ENCODE measurements at regions not wholly inside any gene's neighbourhood (a gene's known extent, or its start where the extent isn't known, plus 50 kb on each side); places are given as distances from the start of the nearest gene placed in this dataset.

DNA sequence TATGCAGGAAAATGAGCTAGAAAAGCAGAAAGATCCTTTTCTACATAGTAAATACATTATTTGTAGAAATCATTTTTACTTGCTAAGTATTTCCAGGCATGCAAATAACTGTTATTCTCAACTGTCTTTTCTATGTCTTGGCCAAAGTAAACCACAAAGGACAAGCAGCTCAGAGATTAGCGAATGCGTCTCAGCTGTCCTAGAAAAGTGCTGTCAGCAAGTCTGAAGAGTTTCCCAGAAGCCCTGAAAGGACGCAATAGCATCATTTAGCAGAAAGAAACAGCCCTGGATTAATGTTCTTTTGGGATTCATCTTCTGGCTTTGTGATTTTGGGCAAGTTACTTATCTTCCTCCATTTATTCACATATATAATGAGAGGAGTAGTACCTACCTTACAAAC is 100.3 kb downstream of the ZIC1 start:
- Mint-ChIP-seq H3K27me3 (ENCODE audit: low read depth, unreplicated experiment) (no peaks in the 10 kb centered on the region), H3K27ac (ENCODE audit: unreplicated experiment) (no peak overlapping the region), H3K4me3 (ENCODE audit: unreplicated experiment) (no peak overlapping the region), H3K4me1 (ENCODE audit: low read depth, unreplicated experiment) (no peaks in the 10 kb centered on the region), H3K9me3 (ENCODE audit: unreplicated experiment) (no peaks in the 10 kb centered on the region), H3K36me3 (ENCODE audit: low read depth, unreplicated experiment) (no peaks in the 10 kb centered on the region)
- Histone ChIP-seq H3K27ac (ENCODE audit: low read depth, low read length) (no peak overlapping the region), H3K27me3 (ENCODE audit: insufficient read depth, low read length) (no peaks in the 10 kb centered on the region), H3K36me3 (ENCODE audit: insufficient read depth, low read length) (no peaks in the 10 kb centered on the region), H3K4me1 (ENCODE audit: insufficient read depth, low read length) (no peaks in the 10 kb centered on the region), H3K79me2 (ENCODE audit: insufficient read depth, low read length) (no peaks in the 10 kb centered on the region), H2AFZ (ENCODE audit: low read depth, low read length) (no peak overlapping the region), H3K9ac (ENCODE audit: low read length) (no peak overlapping the region), H3K4me3 (ENCODE audit: insufficient read depth, low read depth, low read length) (no peak overlapping the region), H3K4me2 (ENCODE audit: low read length) (no peak overlapping the region), H4K20me1 (ENCODE audit: insufficient read depth, low read length) (no peaks in the 10 kb centered on the region), H3K9me3 (ENCODE audit: insufficient read depth, low read depth, low read length) (no peaks in the 10 kb centered on the region)
- TF ChIP-seq EZH2 (IDR thresholded peaks at IDR 0.05; ENCODE audit: insufficient read depth, low read length), result no peak
- TF ChIP-seq, protein P1, sequence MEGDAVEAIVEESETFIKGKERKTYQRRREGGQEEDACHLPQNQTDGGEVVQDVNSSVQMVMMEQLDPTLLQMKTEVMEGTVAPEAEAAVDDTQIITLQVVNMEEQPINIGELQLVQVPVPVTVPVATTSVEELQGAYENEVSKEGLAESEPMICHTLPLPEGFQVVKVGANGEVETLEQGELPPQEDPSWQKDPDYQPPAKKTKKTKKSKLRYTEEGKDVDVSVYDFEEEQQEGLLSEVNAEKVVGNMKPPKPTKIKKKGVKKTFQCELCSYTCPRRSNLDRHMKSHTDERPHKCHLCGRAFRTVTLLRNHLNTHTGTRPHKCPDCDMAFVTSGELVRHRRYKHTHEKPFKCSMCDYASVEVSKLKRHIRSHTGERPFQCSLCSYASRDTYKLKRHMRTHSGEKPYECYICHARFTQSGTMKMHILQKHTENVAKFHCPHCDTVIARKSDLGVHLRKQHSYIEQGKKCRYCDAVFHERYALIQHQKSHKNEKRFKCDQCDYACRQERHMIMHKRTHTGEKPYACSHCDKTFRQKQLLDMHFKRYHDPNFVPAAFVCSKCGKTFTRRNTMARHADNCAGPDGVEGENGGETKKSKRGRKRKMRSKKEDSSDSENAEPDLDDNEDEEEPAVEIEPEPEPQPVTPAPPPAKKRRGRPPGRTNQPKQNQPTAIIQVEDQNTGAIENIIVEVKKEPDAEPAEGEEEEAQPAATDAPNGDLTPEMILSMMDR (IDR thresholded peaks at IDR 0.05; ENCODE audit: insufficient read depth, low read depth, low read length), result no peak
- DNase-seq (ENCODE audit: low read depth) (no peak), FAIRE-seq (no peak)

DNA sequence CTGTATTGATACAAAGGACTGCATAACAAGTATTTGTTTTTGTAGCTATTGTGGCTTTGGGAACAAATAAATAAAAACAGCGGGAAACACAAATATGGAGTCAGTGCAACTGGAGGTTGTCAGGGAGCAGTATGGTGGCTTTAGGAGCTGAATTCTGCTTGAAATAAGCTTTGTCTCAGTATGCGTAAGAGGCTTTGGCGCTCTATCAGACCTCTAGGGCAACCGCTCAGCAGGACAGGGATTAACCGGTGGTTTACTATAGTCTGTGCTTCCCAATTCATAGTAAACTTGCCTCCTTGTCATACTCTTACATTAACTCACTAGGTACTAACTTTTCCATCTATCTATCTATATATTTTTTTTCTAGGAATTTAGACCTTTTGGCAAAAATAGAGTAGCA is 104.6 kb downstream of the ZIC1 start:
- Mint-ChIP-seq H3K27me3 (ENCODE audit: low read depth, unreplicated experiment) (no peaks in the 10 kb centered on the region), H3K4me1 (ENCODE audit: low read depth, unreplicated experiment) (no peaks in the 10 kb centered on the region), H3K27ac (ENCODE audit: unreplicated experiment) (no peak overlapping the region), H3K9me3 (ENCODE audit: unreplicated experiment) (no peaks in the 10 kb centered on the region), H3K36me3 (ENCODE audit: low read depth, unreplicated experiment) (no peaks in the 10 kb centered on the region), H3K4me3 (ENCODE audit: unreplicated experiment) (no peak overlapping the region)
- H3K9me3 ChIP-seq (ENCODE audit: insufficient read depth, low read depth, low read length), result no peaks in the 10 kb centered on the region
- H3K4me1 ChIP-seq (ENCODE audit: insufficient read depth, low read length), result no peaks in the 10 kb centered on the region
- no peak overlapping the region for H3K4me3 ChIP-seq (ENCODE audit: insufficient read depth, low read depth, low read length)
- H3K79me2 ChIP-seq (ENCODE audit: insufficient read depth, low read length), result no peaks in the 10 kb centered on the region
- DNase-seq (ENCODE audit: low read depth) (no peak), FAIRE-seq (no peak)
- TF ChIP-seq, protein P1 (IDR thresholded peaks at IDR 0.05; ENCODE audit: insufficient read depth, low read depth, low read length), result no peak
- no peak for TF ChIP-seq EZH2 (IDR thresholded peaks at IDR 0.05; ENCODE audit: insufficient read depth, low read length)
- H3K4me2 ChIP-seq (ENCODE audit: low read length), result no peak overlapping the region
- no peak overlapping the region for H2AFZ ChIP-seq (ENCODE audit: low read depth, low read length)
- no peaks in the 10 kb centered on the region for H4K20me1 ChIP-seq (ENCODE audit: insufficient read depth, low read length)
- no peaks in the 10 kb centered on the region for H3K27me3 ChIP-seq (ENCODE audit: insufficient read depth, low read length)
- no peaks in the 10 kb centered on the region for H3K36me3 ChIP-seq (ENCODE audit: insufficient read depth, low read length)
- no peak overlapping the region for H3K27ac ChIP-seq (ENCODE audit: low read depth, low read length)
- H3K9ac ChIP-seq (ENCODE audit: low read length), result no peak overlapping the region

DNA sequence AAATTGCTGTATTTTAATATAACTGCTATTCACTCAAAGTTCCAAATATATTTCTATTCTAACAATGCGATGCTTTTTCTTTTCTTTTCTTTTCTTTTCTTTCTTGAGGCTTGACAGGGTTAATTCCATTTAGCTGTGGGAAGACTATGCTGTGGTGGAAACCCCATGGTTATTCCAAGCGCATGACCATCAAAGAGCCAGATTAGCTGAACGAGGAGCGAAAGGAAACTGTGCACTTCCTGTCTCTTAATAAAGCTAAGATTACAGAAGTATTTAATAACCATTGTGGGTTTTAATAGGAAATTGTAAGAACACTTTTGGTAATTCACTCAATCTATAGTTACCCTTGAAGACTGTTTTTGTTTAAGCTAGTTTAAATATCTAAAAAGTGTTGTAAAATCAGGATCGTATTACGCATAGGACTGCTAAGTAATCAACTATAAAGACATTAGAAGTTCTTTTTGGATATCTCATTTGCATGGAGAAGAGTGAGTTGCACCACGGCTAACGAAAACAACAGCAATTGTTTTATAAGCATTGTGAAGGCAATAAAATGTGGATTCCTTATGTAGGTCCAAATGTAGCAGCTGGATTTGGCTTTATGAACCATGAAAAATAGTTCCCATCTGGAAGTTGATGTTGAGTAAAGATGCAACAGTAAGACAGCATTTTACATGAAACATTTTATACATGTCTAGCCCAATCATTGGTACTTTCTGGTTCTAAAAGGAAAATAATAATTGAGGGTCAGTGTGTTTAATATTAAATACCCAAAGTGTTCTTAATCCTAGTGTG is 105.4 kb downstream of the ZIC1 start:
- no peak overlapping the region for H3K27ac Mint-ChIP-seq (ENCODE audit: unreplicated experiment)

More for the DNA sequence above, 105.4 kb downstream of the ZIC1 start:
- Histone ChIP-seq H3K79me2 (ENCODE audit: insufficient read depth, low read length) (no peaks in the 10 kb centered on the region), H3K27ac (ENCODE audit: low read depth, low read length) (no peak overlapping the region), H2AFZ (ENCODE audit: low read depth, low read length) (no peak overlapping the region), H3K36me3 (ENCODE audit: insufficient read depth, low read length) (no peaks in the 10 kb centered on the region), H4K20me1 (ENCODE audit: insufficient read depth, low read length) (no peaks in the 10 kb centered on the region), H3K4me3 (ENCODE audit: insufficient read depth, low read depth, low read length) (no peak overlapping the region), H3K27me3 (ENCODE audit: insufficient read depth, low read length) (no peaks in the 10 kb centered on the region), H3K9ac (ENCODE audit: low read length) (no peak overlapping the region), H3K4me2 (ENCODE audit: low read length) (no peak overlapping the region), H3K4me1 (ENCODE audit: insufficient read depth, low read length) (no peaks in the 10 kb centered on the region), H3K9me3 (ENCODE audit: insufficient read depth, low read depth, low read length) (no peaks in the 10 kb centered on the region)
- H3K27me3 Mint-ChIP-seq (ENCODE audit: low read depth, unreplicated experiment), result no peaks in the 10 kb centered on the region
- no peak for DNase-seq (ENCODE audit: low read depth)
- no peak overlapping the region for H3K4me3 Mint-ChIP-seq (ENCODE audit: unreplicated experiment)
- no peaks in the 10 kb centered on the region for H3K36me3 Mint-ChIP-seq (ENCODE audit: low read depth, unreplicated experiment)
- FAIRE-seq, result no peak
- no peak for TF ChIP-seq EZH2 (IDR thresholded peaks at IDR 0.05; ENCODE audit: insufficient read depth, low read length)
- TF ChIP-seq, protein P1 (IDR thresholded peaks at IDR 0.05; ENCODE audit: insufficient read depth, low read depth, low read length), result no peak
- no peaks in the 10 kb centered on the region for H3K4me1 Mint-ChIP-seq (ENCODE audit: low read depth, unreplicated experiment)
- H3K9me3 Mint-ChIP-seq (ENCODE audit: unreplicated experiment), result no peaks in the 10 kb centered on the region
